Stimulated activated CD8-positive, alpha-beta memory T cell treated with anti-CD3 and anti-CD28 coated beads, Interleukin-12 subunit alpha, Interleukin-12 subunit beta, amount 100 ng/mL, for 24 hours (primary cell): ENCODE measurements at regions not wholly inside any gene's neighbourhood (a gene's known extent, or its start where the extent isn't known, plus 50 kb on each side); places are given as distances from the start of the nearest gene placed in this dataset.

Source experiments
- DNase-seq: peaks from one replicate; pipeline ENCODE4 v3.0.0-alpha.2; 2020; ENCODE audit errors: extremely low read depth

GRCh38 chr19:28238270-28238820 is 974.6 kb downstream of the UQCRFS1 start:
- no peak for DNase-seq

DNA sequence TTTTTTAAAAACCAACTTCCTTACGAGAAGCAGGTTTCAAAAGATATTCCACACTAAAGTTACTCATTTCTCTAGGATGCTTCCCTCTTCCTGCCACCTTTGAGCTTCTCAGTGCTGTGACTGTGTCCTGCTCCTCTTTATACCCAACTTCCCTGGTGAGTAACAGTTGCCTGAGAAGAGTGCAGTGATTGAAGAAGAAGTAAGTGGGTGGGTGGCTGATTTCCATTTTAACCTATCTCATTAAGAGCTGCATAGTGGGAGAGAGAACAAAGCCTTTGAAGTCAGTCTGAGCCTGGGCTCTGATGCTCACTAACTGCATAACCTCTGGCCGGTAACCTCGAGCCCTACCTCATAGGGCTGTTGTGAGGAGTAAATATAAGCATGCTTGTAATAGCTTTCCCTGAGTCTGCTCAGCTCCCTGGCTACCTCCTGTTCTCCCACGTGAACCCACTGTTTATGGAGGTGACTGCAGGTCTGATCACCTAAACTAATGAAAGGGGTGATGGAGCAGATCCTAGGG is 977.3 kb downstream of the UQCRFS1 start:
- no peak for DNase-seq

DNA sequence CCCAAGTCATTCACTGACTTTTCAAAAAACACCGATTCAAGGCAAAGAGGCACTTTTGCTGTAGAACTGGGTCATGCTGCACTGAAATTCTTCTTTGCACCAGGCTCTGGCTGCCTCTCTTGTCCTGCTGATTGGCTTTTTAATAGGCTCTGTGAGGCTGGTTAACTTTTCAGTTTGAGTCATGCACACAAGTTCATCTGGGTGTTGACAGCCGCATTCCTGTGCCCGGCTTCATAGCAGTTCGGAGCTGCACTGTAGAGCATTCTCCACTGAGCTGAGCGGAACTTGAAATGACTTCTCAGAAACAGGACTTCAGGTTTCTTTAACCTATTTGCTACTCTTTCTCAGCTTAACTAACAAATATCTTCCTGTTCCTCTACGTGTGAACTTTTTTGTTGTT is 978.3 kb downstream of the UQCRFS1 start:
- no peak for DNase-seq

- DNase-seq, result no peak
These were observed 984.1 kb downstream of the UQCRFS1 start for GRCh38 chr19:28228854-28229253.

DNA sequence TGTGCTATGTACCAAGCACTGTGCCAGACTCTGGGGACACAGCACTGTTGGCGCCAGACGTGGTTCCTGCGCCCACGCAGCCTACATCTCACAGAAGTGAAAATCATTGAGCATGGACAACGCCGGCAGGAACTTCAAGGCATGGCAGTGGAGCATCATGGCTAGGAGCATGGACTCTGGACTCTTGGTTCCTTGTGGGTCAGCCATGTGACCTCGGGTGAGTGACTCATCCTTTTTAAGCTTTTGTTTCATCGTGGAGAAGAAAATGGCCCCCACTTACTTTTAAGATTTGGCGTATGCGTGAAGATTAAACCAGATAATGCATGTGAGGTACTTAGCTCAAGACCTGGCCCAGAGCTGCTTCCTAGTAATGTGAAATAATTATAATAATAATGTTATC is 988.5 kb downstream of the UQCRFS1 start:
- DNase-seq, result no peak

GRCh38 chr19:28221736-28222135 is 991.2 kb downstream of the UQCRFS1 start:
- DNase-seq, result no peak

GRCh38 chr19:28218728-28219127 is 994.2 kb downstream of the UQCRFS1 start:
- no peak for DNase-seq

DNA sequence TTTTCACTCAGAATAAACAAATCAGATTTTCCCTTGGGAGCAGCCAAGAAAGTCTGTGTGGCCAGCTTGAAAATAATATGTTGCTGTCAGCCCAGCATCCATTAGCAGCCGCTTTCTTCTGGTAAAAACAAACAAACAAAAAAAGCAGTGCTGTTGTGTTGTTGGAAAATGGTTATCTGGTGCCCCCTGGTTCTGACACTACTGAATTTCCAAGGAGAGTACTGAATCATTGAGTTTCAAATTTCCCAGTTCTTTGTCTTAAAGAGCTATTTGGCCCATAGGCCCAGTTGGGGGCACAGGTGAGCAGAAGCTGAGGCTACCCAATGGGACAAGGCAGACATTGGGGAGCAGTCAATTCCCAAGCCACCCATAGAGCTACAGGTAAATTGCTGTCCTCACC is 995.9 kb downstream of the UQCRFS1 start:
- DNase-seq, result no peak

GRCh38 chr19:28213470-28214082 is 999.4 kb downstream of the UQCRFS1 start:
- DNase-seq, result no peak

- no peak for DNase-seq
These were observed 1002.1 kb downstream of the UQCRFS1 start for GRCh38 chr19:28210886-28211285.

- DNase-seq, result no peak
These were observed 1004.2 kb downstream of the UQCRFS1 start for GRCh38 chr19:28208745-28209144.

- DNase-seq, result no peak
These were observed 1005.7 kb downstream of the UQCRFS1 start for GRCh38 chr19:28207244-28207643.

DNA sequence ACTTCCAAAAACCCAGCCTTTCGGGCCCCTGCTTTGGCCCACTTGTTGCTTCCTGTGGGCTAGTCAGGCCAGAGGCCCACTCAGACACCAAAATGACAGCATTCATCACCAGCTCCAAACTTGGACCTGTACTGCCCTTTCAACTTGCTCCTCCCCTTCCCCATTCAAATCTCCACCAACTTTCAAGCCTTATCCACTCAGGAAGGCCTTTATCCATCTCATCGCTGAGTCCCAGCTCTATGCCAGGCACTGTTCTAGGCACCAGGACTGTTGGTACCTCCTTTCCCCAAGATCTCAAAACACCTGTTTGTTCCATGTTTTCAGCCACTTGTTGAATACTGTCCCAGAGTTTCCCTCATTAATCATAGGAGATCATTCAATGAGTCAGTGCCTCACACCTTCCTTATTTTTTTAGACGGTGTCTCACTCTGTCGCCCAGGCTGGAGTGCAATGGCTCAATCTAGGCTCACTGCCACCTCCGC is 1011.4 kb downstream of the UQCRFS1 start:
- no peak for DNase-seq

GRCh38 chr19:28199323-28199722 is 1013.6 kb downstream of the UQCRFS1 start:
- DNase-seq, result no peak

GRCh38 chr19:28196961-28197360 is 1016.0 kb downstream of the UQCRFS1 start:
- no peak for DNase-seq

DNA sequence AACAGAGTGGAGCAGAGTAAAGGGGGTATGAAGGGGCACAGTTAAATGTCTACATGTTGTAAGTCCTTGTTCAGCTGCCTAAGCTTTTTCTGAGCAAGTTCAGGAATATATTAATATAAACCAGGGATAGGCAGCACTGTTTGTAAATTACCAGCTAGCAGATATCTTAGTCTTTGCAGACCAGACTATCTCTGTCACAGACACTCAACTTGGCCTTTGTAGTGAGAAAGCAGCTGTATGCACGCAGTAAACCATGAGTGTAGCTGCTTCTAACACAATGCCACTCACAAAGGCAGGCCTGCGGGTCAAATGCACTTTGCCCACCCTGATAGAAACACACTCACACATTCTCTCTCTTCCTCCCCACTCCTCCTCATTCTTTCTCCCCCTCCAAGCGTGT is 1016.9 kb downstream of the UQCRFS1 start:
- DNase-seq, result no peak

DNA sequence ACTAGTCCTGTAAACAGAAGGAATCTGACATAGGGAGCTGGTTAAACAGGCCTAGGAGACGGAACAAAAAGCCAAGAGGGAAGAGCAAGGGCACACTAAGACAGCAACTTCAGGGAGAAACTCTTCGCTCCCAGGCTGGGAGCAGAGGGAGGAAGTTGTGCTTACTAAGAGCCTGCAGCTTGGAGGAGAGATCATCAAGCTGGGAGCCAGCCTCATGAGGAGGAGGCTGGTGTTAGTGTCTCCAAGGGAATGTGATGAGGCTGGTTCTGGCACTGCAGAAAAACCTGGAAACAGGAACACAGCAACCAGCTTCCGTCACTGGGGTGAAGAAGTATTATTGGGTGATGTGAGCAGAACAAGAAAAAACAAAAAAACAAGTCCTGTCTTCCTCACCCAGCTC is 1027.3 kb downstream of the UQCRFS1 start:
- DNase-seq, result no peak

GRCh38 chr19:28184997-28185396 is 1028.0 kb downstream of the UQCRFS1 start:
- no peak for DNase-seq

DNA sequence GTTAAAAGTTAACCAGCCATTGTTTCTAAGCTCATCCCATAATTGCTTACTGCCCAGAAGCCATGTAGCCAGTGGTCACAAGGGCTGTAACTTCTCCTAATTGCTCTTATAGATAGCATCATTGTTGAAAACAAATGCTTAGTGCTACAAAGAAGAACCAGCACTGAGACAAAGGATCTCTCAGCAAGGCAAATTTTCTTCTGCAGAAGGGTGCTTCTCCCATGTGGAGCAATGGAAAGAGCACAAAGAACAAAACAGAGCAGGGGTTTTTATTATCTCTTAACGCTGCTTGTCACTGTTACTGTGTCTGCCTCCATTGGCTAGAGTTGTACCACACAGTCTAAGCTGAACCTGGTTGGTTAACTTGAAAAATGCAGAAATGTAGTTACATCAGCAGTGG is 1036.8 kb downstream of the UQCRFS1 start:
- no peak for DNase-seq

DNA sequence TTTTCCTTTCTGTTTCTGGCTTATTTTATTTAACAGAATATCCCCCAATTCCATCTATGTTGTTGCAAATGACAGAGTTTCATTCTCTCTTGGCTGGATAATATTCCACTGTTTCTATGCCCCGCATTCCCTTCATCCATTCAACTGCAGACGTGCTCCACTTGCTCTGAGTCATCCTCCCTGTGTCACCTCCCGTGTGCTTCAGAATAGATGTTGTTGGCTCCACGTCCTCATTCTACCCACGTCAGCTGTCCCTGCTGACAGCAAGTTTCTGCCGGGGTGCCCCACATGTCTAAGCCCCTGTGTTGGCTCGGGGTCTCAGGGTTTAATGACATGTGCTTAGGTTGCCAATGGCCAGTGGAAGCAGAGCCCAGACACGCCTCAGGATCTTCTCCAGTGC is 1041.0 kb downstream of the UQCRFS1 start:
- DNase-seq, result no peak

DNA sequence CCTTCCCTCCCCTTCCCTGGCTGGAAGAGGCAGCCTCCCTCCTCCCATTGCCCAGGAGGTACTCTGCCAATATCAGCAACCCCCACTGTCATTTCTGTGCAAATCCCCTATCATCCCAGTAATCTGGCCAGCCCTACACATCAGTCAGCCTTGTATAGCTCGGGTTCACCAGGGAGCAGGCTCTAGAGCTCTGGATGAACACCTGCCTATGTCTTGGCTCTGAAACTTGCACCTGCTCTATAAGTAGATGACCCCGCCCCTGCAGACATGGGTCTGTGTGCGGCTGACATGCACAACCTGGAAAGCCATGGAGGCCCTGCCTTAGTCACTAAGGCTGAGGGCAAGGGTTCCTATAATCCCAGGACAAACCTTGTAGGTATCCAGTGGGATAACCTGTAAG is 1042.9 kb downstream of the UQCRFS1 start:
- no peak for DNase-seq

GRCh38 chr19:28169168-28169887 is 1043.6 kb downstream of the UQCRFS1 start:
- no peak for DNase-seq

- no peak for DNase-seq
These were observed 1044.4 kb downstream of the UQCRFS1 start for GRCh38 chr19:28168557-28168956.
